ENCODE measurements at regions not wholly inside any gene's neighbourhood (a gene's known extent, or its start where the extent isn't known, plus 50 kb on each side); places are given as distances from the start of the nearest gene placed in this dataset.

GRCh38 chr15:93150910-93151881 is 62.2 kb upstream of the RGMA start:
- DNase-seq = peak; percentile 57

GRCh38 chr15:93146601-93147000 is 57.6 kb upstream of the RGMA start:
- DNase-seq = no peak

- no peak for DNase-seq
Observed at GRCh38 chr15:93146196-93146595, 57.2 kb upstream of the RGMA start.

- no peak for DNase-seq
Observed at GRCh38 chr15:93144463-93145236, 55.6 kb upstream of the RGMA start.

GRCh38 chr15:93143186-93143585 is 54.2 kb upstream of the RGMA start:
- no peak for DNase-seq

GRCh38 chr15:93141371-93141794 is 52.4 kb upstream of the RGMA start:
- no peak for DNase-seq

GRCh38 chr15:93139436-93139835 is 50.4 kb upstream of the RGMA start:
- no peak for DNase-seq

GRCh38 chr15:93138681-93139250 is 49.8 kb upstream of the RGMA start:
- no peak for DNase-seq

All from fibroblast of skin of abdomen (primary cell).